Kidney (tissue), 13 donors: ENCODE measurements at regions not wholly inside any gene's neighbourhood (a gene's known extent, or its start where the extent isn't known, plus 50 kb on each side); places are given as distances from the start of the nearest gene placed in this dataset.

Source experiments
- DNase-seq, 5 donors: peaks; one replicate each; pipeline ENCODE4 v3.0.0-alpha.2; 2013 to 2020
- FAIRE-seq: peaks from 2 replicates; lab custom pipeline; 2012; peaks lifted over from hg19 to GRCh38; lab: Jason Lieb, UNC
- H3K27ac ChIP-seq, 2 donors: one replicate each; pipeline ENCODE4 v1.7.0; 2013; ENCODE audit warnings: low read depth in 2 of 2, low read length in 2 of 2, inconsistent platforms in 1 of 2
- H3K27me3 ChIP-seq: one replicate; pipeline ENCODE4 v1.7.1; 2013; ENCODE audit warnings: low read length, inconsistent platforms; ENCODE audit not compliant: control insufficient read depth, insufficient read depth
- H3K36me3 ChIP-seq, 3 donors: one replicate each; pipeline versions ENCODE4 v1.7.0 to v1.7.1; 2013; ENCODE audit warnings: low read length in 3 of 3, control low read depth in 1 of 3, inconsistent platforms in 1 of 3; ENCODE audit not compliant: insufficient read depth in 3 of 3, control insufficient read depth in 2 of 3
- H3K4me1 ChIP-seq, 3 donors: one replicate each; pipeline versions ENCODE4 v1.7.0 to v1.7.1; 2013; ENCODE audit warnings: low read length in 3 of 3, inconsistent platforms in 1 of 3, low read depth in 1 of 3; ENCODE audit not compliant: control insufficient read depth in 2 of 3, insufficient read depth in 2 of 3
- H3K4me3 ChIP-seq, 3 donors: one replicate each; pipeline versions ENCODE4 v1.7.0 to v1.8.1; 2013; ENCODE audit warnings: low read length in 3 of 3, control low read depth in 1 of 3, inconsistent platforms in 1 of 3
- H3K9ac ChIP-seq, 3 donors: one replicate each; pipeline versions ENCODE4 v1.7.0 to v1.7.1; 2013; ENCODE audit warnings: low read length in 3 of 3, control low read depth in 1 of 3, inconsistent platforms in 1 of 3
- H3K9me3 ChIP-seq, 3 donors: one replicate each; pipeline versions ENCODE4 v1.7.0 to v1.7.1; 2013; ENCODE audit warnings: low read length in 3 of 3, control low read depth in 1 of 3, inconsistent platforms in 1 of 3; ENCODE audit not compliant: control insufficient read depth in 2 of 3, insufficient read depth in 1 of 3
- intact Hi-C: fragments of 100-400 bp; cut with DNase I; formaldehyde crosslinking; loops from one replicate; pipeline ENCODE4 v1.11.1; 2022
- TF ChIP-seq, protein P1 (sequence below): IDR thresholded peaks from 3 replicates; pipeline ENCODE4 v1.5.1; 2012; ENCODE audit warnings: mild to moderate bottlenecking, moderate library complexity, borderline replicate concordance; ENCODE audit not compliant: insufficient read depth; ENCODE audit errors: extremely low read depth
- donor health status: control.
- donor health status: control.
- donor health status: control.
- donor health status: control.
- donor health status: control.
- donor health status: DM: yes; HTN: yes; CAD: no.
- donor health status: Normal renal cell carcinoma (clear cell type).

- Histone ChIP-seq H3K9ac (no peak overlapping the region), H3K9me3 (no peaks in the 10 kb centered on the region), H3K27me3 (no peaks in the 10 kb centered on the region), H3K4me3 (no peak overlapping the region), H3K36me3 (no peaks in the 10 kb centered on the region), H3K27ac (no peak overlapping the region), H3K4me1 (no peaks in the 10 kb centered on the region)
- intact Hi-C loops: no loop called here
- DNase-seq (no peak), FAIRE-seq (no peak)
- TF ChIP-seq, protein P1, sequence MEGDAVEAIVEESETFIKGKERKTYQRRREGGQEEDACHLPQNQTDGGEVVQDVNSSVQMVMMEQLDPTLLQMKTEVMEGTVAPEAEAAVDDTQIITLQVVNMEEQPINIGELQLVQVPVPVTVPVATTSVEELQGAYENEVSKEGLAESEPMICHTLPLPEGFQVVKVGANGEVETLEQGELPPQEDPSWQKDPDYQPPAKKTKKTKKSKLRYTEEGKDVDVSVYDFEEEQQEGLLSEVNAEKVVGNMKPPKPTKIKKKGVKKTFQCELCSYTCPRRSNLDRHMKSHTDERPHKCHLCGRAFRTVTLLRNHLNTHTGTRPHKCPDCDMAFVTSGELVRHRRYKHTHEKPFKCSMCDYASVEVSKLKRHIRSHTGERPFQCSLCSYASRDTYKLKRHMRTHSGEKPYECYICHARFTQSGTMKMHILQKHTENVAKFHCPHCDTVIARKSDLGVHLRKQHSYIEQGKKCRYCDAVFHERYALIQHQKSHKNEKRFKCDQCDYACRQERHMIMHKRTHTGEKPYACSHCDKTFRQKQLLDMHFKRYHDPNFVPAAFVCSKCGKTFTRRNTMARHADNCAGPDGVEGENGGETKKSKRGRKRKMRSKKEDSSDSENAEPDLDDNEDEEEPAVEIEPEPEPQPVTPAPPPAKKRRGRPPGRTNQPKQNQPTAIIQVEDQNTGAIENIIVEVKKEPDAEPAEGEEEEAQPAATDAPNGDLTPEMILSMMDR: no peak
Measured at GRCh38 chr3:18888370-18888769, 259.9 kb upstream of the KCNH8 start.

DNA sequence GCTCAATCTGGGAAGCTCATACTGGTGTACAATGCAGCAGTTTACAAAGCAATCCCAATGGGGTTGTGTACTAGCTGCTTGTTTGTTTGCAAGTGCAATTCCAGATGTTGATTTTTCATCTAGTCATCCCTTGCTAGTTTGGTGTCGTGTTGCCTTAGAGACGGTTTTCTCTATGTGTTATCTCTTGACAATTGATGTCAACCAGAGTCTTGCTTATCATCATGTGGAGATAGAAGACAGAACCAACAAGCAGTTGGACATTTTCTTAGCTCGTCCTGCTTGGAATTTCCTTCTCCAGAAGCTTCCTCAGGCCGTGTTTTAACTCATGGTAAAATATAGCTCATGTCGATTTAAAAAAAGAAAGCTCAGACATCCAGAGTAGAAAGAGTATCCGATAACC, 262.0 kb upstream of the KCNH8 start:
- intact Hi-C loops: no loop called here
- Histone ChIP-seq H3K36me3 (no peaks in the 10 kb centered on the region), H3K4me3 (no peak overlapping the region), H3K9me3 (no peaks in the 10 kb centered on the region), H3K4me1 (no peaks in the 10 kb centered on the region), H3K27me3 (no peaks in the 10 kb centered on the region), H3K9ac (no peak overlapping the region), H3K27ac (no peak overlapping the region)
- TF ChIP-seq, protein P1: no peak
- no peak for FAIRE-seq
- DNase-seq: no peak

- intact Hi-C loops: no loop called here
- Histone ChIP-seq H3K36me3 (no peaks in the 10 kb centered on the region), H3K9me3 (no peaks in the 10 kb centered on the region), H3K4me3 (no peak overlapping the region), H3K9ac (no peak overlapping the region), H3K27ac (no peak overlapping the region), H3K4me1 (no peaks in the 10 kb centered on the region), H3K27me3 (no peaks in the 10 kb centered on the region)
- DNase-seq (peak in 1 of 5 donors; percentile 39), FAIRE-seq (no peak)
- TF ChIP-seq, protein P1: no peak
Measured at GRCh38 chr3:18885612-18886011, 262.7 kb upstream of the KCNH8 start.

DNA sequence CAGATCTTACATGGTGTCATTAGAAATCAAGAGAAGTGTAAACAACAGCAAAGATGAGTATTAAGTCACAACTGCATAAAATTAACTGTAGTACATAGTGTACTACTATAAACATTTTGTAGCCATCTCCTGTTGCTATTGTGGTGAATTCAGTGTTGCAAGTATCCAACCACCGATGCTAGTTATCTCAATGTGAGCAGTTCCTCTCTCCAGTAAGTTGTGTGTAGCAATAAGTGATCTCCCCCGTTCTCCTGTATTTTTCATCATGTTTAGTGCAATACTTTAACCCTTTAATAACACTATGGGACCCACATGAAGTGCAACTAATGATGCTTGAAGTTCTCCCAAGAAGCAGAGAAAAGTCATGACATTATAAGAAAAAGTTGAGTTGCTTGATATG, 264.7 kb upstream of the KCNH8 start:
- no peaks in the 10 kb centered on the region for H3K27me3 ChIP-seq
- no peak overlapping the region for H3K9ac ChIP-seq
- intact Hi-C loops: no loop called here
- DNase-seq (no peak), FAIRE-seq (no peak)
- no peaks in the 10 kb centered on the region for H3K4me1 ChIP-seq
- no peaks in the 10 kb centered on the region for H3K9me3 ChIP-seq
- H3K27ac ChIP-seq: no peak overlapping the region
- TF ChIP-seq, protein P1: no peak
- H3K36me3 ChIP-seq: no peaks in the 10 kb centered on the region
- H3K4me3 ChIP-seq: no peak overlapping the region
